ENCODE measurements at regions not wholly inside any gene's neighbourhood (a gene's known extent, or its start where the extent isn't known, plus 50 kb on each side); places are given as distances from the start of the nearest gene placed in this dataset.

DNA sequence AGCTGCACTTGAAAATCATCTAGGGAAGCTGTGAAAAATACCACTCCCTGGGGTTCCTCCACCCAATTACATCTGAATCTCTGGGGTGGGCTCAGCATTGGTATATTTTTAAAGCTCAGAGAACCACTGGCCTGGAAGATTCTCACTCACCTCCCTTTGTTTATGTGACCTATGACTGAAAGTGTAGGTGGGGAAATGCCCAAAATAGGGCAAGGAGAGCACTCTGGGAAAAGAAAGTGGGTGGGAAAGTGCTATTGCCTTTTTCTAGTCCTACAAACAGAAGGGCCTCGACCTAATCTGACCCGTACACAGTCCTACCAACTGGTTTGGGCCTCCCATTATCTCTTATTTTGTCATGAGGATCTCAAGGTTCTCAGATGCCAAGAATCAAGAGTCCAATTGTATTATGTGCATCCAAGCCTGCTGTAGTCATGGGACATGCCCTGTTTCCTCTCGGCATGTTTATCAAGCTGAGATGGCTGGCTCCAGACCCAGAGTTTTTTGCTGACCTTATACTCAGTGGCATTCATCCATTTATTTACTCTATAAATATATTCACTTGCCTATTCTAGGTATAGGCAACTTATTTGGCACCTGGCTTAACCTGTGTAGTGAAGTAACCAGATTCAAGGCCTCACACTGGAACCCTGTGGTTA, 483.7 kb downstream of the ENC1 start:
- no peaks in the 10 kb centered on the region for H3K36me3 ChIP-seq (ENCODE audit: low read depth, missing control alignments)
- DNase-seq, result no peak
- H3K4me1 ChIP-seq, result no peaks in the 10 kb centered on the region
- intact Hi-C loops (cut with DNase I; ENCODE audit: low total_unique reads), result no loop called here
- WGBS, 2 donors, result 76 to 86% methylated on average over 3 of the region's 3 CpGs
- H3K9me3 ChIP-seq, result no peaks in the 10 kb centered on the region
- no peaks in the 10 kb centered on the region for H3K27me3 ChIP-seq
- H3K27ac ChIP-seq, result no peak overlapping the region
- no peak for TF ChIP-seq POLR2A (IDR thresholded peaks at IDR 0.05)
- TF ChIP-seq, protein P1, sequence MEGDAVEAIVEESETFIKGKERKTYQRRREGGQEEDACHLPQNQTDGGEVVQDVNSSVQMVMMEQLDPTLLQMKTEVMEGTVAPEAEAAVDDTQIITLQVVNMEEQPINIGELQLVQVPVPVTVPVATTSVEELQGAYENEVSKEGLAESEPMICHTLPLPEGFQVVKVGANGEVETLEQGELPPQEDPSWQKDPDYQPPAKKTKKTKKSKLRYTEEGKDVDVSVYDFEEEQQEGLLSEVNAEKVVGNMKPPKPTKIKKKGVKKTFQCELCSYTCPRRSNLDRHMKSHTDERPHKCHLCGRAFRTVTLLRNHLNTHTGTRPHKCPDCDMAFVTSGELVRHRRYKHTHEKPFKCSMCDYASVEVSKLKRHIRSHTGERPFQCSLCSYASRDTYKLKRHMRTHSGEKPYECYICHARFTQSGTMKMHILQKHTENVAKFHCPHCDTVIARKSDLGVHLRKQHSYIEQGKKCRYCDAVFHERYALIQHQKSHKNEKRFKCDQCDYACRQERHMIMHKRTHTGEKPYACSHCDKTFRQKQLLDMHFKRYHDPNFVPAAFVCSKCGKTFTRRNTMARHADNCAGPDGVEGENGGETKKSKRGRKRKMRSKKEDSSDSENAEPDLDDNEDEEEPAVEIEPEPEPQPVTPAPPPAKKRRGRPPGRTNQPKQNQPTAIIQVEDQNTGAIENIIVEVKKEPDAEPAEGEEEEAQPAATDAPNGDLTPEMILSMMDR (IDR thresholded peaks at IDR 0.05), result no peak
- no peak overlapping the region for H3K4me3 ChIP-seq

DNA sequence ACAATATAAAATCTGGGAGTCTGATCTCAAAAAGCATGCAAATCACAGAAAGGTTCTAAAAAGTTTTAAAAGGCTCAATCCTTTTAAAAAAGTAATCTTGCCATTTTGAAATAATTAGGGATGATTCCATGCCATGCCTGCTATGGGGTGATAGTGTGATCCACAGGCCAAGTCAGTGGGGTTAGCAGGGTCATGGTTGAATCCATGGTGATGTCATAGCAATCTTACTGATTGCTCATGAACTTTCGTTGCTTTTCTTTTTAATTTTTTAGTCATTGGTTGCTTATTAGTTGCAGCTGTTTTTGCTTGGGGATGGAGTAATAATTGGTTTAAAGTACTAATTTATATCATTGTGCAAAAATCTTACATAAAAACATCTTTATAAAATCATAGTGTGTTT, 485.0 kb downstream of the ENC1 start:
- H3K36me3 ChIP-seq (ENCODE audit: low read depth, missing control alignments), result no peaks in the 10 kb centered on the region
- H3K4me3 ChIP-seq, result no peak overlapping the region
- H3K9me3 ChIP-seq, result no peaks in the 10 kb centered on the region
- H3K27ac ChIP-seq, result no peak overlapping the region
- H3K27me3 ChIP-seq, result no peaks in the 10 kb centered on the region
- intact Hi-C loops (cut with DNase I; ENCODE audit: low total_unique reads), result no loop called here
- H3K4me1 ChIP-seq, result no peaks in the 10 kb centered on the region
- DNase-seq, result no peak
- 66 to 67% methylated on average over 1 of the region's 1 CpG for WGBS, 2 donors
- TF ChIP-seq POLR2A (IDR thresholded peaks at IDR 0.05), result no peak
- TF ChIP-seq, protein P1 (IDR thresholded peaks at IDR 0.05), result no peak

DNA sequence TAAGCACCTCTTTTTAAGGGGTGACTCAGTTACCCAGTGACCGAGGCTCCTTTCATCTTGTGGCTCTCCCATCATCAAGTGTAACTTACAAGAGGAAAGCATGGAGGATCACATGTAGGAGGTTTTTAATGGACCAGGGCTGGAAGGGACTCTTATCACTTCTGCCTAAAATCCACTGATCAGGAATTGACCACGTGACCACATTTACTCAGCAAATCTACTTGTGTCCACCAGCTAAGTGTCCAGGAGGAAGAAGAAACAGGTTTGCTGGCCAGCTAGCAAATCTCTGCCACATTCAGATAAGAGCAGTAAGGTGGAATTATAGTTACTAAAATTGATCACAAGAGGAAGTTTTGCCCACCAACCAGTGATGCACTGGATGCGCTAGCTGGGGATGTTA, 486.0 kb downstream of the ENC1 start:
- TF ChIP-seq, protein P1 (IDR thresholded peaks at IDR 0.05), result no peak
- no peak for TF ChIP-seq POLR2A (IDR thresholded peaks at IDR 0.05)
- Histone ChIP-seq H3K27ac (no peak overlapping the region), H3K9me3 (no peaks in the 10 kb centered on the region), H3K4me3 (no peak overlapping the region), H3K4me1 (no peaks in the 10 kb centered on the region), H3K27me3 (no peaks in the 10 kb centered on the region), H3K36me3 (ENCODE audit: low read depth, missing control alignments) (no peaks in the 10 kb centered on the region)
- DNase-seq, result no peak
- 66 to 78% methylated on average over 3 of the region's 3 CpGs for WGBS, 2 donors
- intact Hi-C loops (cut with DNase I; ENCODE audit: low total_unique reads), result no loop called here

DNA sequence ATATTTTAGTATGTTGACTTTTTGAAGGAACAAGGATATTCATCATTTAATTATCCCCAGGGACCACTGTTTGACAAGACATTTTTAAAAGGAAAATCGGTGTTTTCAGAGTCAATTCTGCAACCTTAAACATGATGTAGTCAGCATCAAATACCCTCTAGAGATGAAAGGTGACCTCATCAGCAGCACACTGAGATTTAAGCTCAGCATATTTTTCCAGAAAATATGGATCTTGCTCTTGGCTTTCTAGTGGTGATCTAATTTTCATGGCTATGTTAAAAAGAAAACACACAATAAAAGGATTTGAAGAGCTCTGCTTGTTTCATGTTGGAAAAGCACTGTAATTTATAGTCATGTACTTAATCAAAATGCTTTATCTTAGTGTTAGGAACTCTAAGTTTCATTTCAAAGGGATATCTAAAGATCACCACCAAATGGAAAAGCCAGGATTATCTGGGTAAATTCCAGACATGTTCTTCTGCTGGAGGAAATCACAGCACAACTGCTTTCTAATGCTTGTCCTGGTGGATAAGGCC, 487.2 kb downstream of the ENC1 start:
- H3K27ac ChIP-seq, result no peak overlapping the region
- no peak overlapping the region for H3K4me3 ChIP-seq
- H3K4me1 ChIP-seq, result no peaks in the 10 kb centered on the region
- 64 to 67% methylated on average over 1 of the region's 1 CpG for WGBS, 2 donors
- DNase-seq, result no peak
- intact Hi-C loops (cut with DNase I; ENCODE audit: low total_unique reads), result no loop called here
- H3K9me3 ChIP-seq, result no peaks in the 10 kb centered on the region
- H3K27me3 ChIP-seq, result no peaks in the 10 kb centered on the region
- H3K36me3 ChIP-seq (ENCODE audit: low read depth, missing control alignments), result no peaks in the 10 kb centered on the region
- no peak for TF ChIP-seq POLR2A (IDR thresholded peaks at IDR 0.05)
- TF ChIP-seq, protein P1 (IDR thresholded peaks at IDR 0.05), result no peak

Measured in testis (tissue), 2 donors.